ENCODE measurements at regions not wholly inside any gene's neighbourhood (a gene's known extent, or its start where the extent isn't known, plus 50 kb on each side); places are given as distances from the start of the nearest gene placed in this dataset.

GRCh38 chr1:244207042-244207934 is 156.2 kb downstream of the ZBTB18 start:
- TF ChIP-seq CTCF (tag by site-specific recombination; IDR thresholded peaks at IDR 0.05): no peak
- TF ChIP-seq INSM2 (tag by site-specific recombination; IDR thresholded peaks at IDR 0.05): no peak
- no peak for TF ChIP-seq ZNF112 (tag by site-specific recombination; IDR thresholded peaks at IDR 0.05)
- TF ChIP-seq TCF7L2 (IDR thresholded peaks at IDR 0.05; ENCODE audit: borderline replicate concordance, low read depth, low read length): no peak
- no peak for TF ChIP-seq GFI1B (tag by site-specific recombination; IDR thresholded peaks at IDR 0.05)
- TF ChIP-seq ATF2 (tag by site-specific recombination; IDR thresholded peaks at IDR 0.05; ENCODE audit: low read depth): no peak
- no peak for TF ChIP-seq ZFP41 (tag by site-specific recombination; IDR thresholded peaks at IDR 0.05; ENCODE audit: borderline replicate concordance)
- no peak for TF ChIP-seq ZNF10 (tag by site-specific recombination; IDR thresholded peaks at IDR 0.05)
- TF ChIP-seq ZNF292 (tag by site-specific recombination; IDR thresholded peaks at IDR 0.05; ENCODE audit: borderline replicate concordance, low read depth): no peak
- no peak for TF ChIP-seq ZNF701 (tag by site-specific recombination; IDR thresholded peaks at IDR 0.05)
- TF ChIP-seq ZNF596 (tag by site-specific recombination; IDR thresholded peaks at IDR 0.05): no peak
